ENCODE measurements at regions not wholly inside any gene's neighbourhood (a gene's known extent, or its start where the extent isn't known, plus 50 kb on each side); places are given as distances from the start of the nearest gene placed in this dataset.

GRCh38 chr18:78431606-78432005, 548.0 kb upstream of the SALL3 start:
- TF ChIP-seq CTCF (IDR thresholded peaks at IDR 0.05): no peak
- TF ChIP-seq POLR2A (IDR thresholded peaks at IDR 0.05): no peak
